Erythroblast (primary cell): ENCODE measurements at regions not wholly inside any gene's neighbourhood (a gene's known extent, or its start where the extent isn't known, plus 50 kb on each side); places are given as distances from the start of the nearest gene placed in this dataset.

ENCODE experiments used
- GATA1 ChIP-seq: IDR thresholded peaks from 2 replicates; pipeline ENCODE4 v1.6.1; 2011; ENCODE audit warnings: low read depth, mild to moderate bottlenecking, control low read depth, low read length, moderate library complexity
- POLR2A ChIP-seq: IDR thresholded peaks from 2 replicates; pipeline ENCODE4 v1.6.1; 2011; ENCODE audit warnings: mild to moderate bottlenecking, low read length

DNA sequence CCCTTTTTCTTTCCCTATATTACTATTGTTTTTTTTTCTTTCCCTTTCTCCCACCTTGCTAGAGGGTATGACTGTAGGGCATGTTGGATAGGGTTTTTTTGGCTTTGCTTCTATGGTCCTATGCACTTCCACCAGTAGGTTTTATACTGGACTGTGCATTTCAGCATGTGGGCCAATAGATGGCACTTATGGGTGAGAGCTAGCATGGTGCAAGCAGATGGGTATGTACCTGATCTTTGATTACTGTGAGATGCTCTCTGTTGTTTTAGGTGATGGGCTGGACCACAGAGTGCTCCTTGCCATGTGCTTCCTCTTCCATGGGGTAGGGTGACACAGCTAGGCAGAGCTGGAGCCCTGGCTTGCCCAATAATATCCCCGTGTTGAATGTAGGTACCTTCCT, 128.5 kb upstream of the CHD6 start:
- TF ChIP-seq POLR2A (no peak), GATA1 (no peak)
